AG09309 (cell line): ENCODE measurements at regions not wholly inside any gene's neighbourhood (a gene's known extent, or its start where the extent isn't known, plus 50 kb on each side); places are given as distances from the start of the nearest gene placed in this dataset.

Source experiments
- DNase-seq: peaks from one replicate; pipeline ENCODE4 v3.0.0-alpha.2; 2010; ENCODE audit warnings: low read depth
- H3K4me3 ChIP-seq: 2 replicates; pipeline ENCODE4 v1.5.1; 2011; ENCODE audit warnings: mild to moderate bottlenecking, low read depth, low read length, moderate library complexity; ENCODE audit not compliant: control insufficient read depth
- TF ChIP-seq, protein P1 (sequence below): IDR thresholded peaks from 2 replicates; pipeline ENCODE4 v1.5.1; 2011; ENCODE audit warnings: mild to moderate bottlenecking, low read depth, low read length, inconsistent platforms; ENCODE audit not compliant: insufficient read depth, control insufficient read depth; ENCODE audit errors: missing control alignments

- no peak for DNase-seq
- H3K4me3 ChIP-seq = no peak overlapping the region
- TF ChIP-seq, protein P1, sequence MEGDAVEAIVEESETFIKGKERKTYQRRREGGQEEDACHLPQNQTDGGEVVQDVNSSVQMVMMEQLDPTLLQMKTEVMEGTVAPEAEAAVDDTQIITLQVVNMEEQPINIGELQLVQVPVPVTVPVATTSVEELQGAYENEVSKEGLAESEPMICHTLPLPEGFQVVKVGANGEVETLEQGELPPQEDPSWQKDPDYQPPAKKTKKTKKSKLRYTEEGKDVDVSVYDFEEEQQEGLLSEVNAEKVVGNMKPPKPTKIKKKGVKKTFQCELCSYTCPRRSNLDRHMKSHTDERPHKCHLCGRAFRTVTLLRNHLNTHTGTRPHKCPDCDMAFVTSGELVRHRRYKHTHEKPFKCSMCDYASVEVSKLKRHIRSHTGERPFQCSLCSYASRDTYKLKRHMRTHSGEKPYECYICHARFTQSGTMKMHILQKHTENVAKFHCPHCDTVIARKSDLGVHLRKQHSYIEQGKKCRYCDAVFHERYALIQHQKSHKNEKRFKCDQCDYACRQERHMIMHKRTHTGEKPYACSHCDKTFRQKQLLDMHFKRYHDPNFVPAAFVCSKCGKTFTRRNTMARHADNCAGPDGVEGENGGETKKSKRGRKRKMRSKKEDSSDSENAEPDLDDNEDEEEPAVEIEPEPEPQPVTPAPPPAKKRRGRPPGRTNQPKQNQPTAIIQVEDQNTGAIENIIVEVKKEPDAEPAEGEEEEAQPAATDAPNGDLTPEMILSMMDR = no peak
Measured at GRCh38 chr18:7482342-7482741, 84.8 kb upstream of the PTPRM start.

DNA sequence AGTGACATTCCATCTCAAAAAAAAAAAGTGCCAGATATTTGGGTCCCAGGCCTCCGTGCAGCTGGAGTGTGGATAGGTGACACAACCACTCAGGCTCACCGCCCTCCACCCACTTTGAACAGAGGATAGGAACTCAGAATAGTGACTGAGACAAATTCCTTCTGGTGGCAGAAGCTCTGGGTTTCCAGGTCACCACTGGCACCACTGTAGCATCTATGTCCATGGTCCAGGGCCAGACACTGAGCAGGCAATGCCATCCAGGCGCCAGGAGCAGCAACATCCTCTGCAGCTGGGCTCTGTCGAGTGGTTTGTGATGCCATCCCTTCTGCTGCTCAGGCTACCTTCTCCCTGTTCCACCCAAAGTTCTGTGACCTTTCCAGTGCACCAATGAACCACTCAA, 81.5 kb upstream of the PTPRM start:
- H3K4me3 ChIP-seq = no peak overlapping the region
- TF ChIP-seq, protein P1 = no peak
- no peak for DNase-seq

- TF ChIP-seq, protein P1 = no peak
- DNase-seq = no peak
- no peak overlapping the region for H3K4me3 ChIP-seq
Measured at GRCh38 chr18:7488571-7488970, 78.5 kb upstream of the PTPRM start.

DNA sequence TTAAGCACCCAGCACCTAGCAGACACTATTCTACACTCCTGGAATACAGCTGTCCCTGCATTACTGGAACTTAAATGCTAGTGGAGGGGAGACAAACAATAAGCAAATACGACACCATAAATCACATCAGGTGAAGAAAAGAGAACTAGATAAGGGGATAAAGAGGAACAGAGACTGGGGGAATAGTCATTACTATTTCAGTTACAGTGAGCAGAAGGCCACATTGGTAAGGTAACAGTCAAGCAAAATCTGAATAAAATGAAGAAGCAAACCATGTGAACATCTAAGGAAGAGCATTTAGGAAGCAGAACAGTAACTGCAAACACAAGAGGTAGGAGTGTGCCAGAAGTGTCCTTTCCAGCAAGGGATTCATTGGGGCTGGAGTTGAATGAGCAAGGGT, 77.0 kb upstream of the PTPRM start:
- TF ChIP-seq, protein P1 = no peak
- H3K4me3 ChIP-seq = no peak overlapping the region
- no peak for DNase-seq

DNA sequence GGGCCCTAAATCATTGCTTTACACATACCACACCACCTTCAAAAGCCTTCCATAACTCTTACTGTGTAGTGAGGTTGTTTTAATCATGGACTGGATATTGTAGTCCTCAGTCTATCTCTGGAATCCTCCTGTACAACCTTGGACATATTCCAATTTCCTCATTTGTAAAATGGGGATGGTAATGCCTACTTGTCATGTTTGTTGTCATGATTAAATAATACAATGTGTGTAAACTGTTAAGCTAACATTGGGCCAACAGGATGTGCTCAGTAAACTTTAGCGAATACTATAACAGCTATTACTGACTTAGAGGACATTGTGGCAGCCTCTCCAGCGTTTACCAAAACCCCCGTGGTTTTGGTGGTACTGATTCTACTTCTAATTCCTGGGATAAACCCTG, 74.7 kb upstream of the PTPRM start:
- H3K4me3 ChIP-seq = no peak overlapping the region
- TF ChIP-seq, protein P1 = no peak
- DNase-seq = no peak

GRCh38 chr18:7497081-7497480, 70.0 kb upstream of the PTPRM start:
- TF ChIP-seq, protein P1 = no peak
- H3K4me3 ChIP-seq = no peak overlapping the region
- DNase-seq = no peak

- no peak overlapping the region for H3K4me3 ChIP-seq
- DNase-seq = no peak
- TF ChIP-seq, protein P1 = no peak
Measured at GRCh38 chr18:7511106-7511505, 56.0 kb upstream of the PTPRM start.
